GM21423 (cell line): ENCODE measurements at regions not wholly inside any gene's neighbourhood (a gene's known extent, or its start where the extent isn't known, plus 50 kb on each side); places are given as distances from the start of the nearest gene placed in this dataset.
A peak's percentile ranks its signal among the peaks of the same experiment; 100 is the strongest.
"Not testable (repeated sequence)": the region's sequence is repeated elsewhere in the genome, so short reads cannot be mapped to it uniquely, and the experiment has no call there.

Experiments used
- ATAC-seq: cut with Tn5 transposase; IDR thresholded peaks from one replicate; pipeline ENCODE4 v1.9.1; 2021; ENCODE audit warnings: mild to moderate bottlenecking, moderate library complexity; ENCODE audit not compliant: unreplicated experiment

DNA sequence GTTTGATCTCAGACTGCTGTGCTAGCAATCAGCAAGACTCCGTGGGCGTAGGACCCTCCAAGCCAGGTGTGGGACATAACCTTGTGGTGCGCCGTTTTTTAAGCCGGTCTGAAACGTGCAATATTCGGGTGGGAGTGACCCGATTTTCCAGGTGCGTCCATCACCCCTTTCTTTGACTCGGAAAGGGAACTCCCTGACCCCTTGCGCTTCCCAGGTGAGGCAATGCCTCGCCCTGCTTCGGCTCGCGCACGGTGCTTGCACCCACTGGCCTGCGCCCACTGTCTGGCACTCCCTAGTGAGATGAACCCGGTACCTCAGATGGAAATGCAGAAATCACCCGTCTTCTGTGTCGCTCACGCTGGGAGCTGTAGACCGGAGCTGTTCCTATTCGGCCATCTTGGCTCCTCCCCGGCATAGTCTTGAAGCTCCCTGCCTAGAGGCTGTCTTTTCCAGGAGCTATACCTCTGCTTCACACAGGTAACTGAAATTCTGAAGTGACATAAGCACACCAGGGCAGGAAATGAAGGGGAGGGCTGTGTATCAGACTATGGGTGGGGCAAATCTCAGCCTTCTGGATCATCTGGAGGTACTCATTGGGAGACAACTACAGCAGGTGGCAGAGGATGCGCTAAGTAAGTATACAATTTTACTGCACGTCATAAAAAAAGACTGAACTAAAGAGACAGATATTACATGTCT lies 252.1 kb upstream of the POT1 start:
- not testable (repeated sequence) for ATAC-seq

DNA sequence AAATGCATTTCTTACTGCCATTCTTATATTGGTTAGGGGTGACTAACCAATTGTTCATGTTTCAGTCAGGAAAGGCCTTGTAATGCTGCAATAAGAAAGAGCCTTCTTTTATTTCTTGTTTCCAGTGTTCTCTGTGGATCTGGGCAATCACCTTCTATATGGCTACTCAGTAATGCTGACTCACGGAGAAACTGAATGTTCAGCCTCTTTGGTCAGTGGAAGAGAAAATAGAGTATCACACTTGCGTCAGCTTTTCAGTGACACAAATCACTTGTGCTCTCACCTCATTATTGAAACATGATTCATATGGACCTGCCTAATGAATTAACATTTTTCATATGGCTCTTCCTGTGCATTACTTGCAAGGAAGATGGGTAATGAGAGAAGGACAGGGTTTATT lies 243.9 kb upstream of the POT1 start:
- ATAC-seq = no peak

DNA sequence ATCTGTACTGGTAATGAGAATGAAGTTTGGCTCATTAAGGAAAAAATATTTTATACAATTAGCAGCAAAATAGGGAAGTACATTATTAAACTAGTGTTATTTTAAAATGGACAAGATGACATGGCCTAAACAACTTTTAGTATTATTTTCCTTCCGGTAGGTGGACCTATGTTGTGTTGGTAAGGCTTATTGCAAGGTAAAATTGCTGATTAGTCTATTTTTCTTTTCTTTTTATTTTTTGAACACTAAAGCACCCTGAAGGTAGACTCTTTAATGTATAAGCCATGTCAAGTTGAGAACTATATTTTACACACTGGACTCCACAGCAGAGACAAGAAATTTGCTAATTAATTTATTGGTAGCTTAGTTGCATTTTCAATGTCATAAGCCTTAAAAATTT lies 239.5 kb upstream of the POT1 start:
- no peak for ATAC-seq

DNA sequence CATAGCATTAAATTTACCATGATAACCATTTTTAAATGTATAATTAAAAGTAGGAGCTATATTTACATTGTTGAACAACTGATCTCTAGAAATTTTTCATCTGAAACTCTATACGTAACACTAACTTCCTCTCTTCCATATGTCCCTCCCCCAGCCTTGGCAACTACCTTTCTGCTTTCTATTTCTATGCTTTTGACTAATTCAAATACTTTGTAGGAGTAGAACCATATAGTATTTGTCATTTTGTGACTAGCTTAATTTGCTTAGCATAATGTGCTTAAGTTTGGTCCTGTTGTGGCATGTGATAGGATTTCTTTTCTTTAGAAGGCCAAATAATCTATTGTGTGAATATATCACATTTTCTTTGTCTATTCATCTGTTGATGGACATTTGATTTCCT lies 225.3 kb upstream of the POT1 start:
- ATAC-seq = no peak

GRCh38 chr7:125149151-125149550 lies 219.5 kb upstream of the POT1 start:
- no peak for ATAC-seq

DNA sequence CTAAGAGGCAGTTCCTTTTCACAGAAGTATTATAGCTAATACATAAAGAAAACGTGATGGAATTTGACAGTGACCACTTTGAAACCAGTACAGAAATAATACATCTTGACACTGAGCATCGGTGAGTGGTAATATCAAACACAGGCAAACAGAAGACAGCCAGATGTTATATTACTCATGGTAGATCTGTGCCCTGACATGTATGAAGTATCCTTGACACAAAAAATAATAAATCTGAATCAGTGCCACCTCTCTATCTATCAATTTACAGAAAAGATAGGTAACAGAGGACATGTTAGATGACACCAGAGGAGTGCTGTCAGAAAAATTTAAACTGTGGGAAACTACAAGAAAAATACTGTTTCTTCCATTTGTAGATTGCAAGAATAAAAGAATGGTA lies 217.4 kb upstream of the POT1 start:
- no peak for ATAC-seq

- no peak for ATAC-seq
These were observed 207.3 kb upstream of the POT1 start for GRCh38 chr7:125136755-125137532.

GRCh38 chr7:125136341-125136740 lies 206.7 kb upstream of the POT1 start:
- no peak for ATAC-seq

GRCh38 chr7:125130173-125130572 lies 200.5 kb upstream of the POT1 start:
- no peak for ATAC-seq

DNA sequence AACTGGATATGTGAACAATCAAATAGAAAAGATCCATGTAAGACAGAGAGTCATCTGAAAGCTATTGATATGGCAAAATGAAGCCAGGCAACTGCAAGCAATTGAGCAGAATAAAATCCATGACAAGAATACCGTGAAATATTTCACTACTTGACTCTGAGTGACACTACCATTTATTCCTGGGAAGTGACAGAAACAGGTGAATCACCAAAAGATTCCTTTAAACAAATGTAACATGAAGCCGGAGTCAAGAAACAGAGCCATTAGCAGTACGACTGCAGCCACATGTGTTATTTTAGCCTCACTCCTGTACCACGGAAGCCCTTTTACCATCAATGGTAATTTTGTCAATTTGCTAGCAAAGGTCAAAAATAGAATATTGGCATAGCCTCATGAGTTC lies 197.7 kb upstream of the POT1 start:
- ATAC-seq = no peak

GRCh38 chr7:125126376-125126775 lies 196.8 kb upstream of the POT1 start:
- no peak for ATAC-seq

DNA sequence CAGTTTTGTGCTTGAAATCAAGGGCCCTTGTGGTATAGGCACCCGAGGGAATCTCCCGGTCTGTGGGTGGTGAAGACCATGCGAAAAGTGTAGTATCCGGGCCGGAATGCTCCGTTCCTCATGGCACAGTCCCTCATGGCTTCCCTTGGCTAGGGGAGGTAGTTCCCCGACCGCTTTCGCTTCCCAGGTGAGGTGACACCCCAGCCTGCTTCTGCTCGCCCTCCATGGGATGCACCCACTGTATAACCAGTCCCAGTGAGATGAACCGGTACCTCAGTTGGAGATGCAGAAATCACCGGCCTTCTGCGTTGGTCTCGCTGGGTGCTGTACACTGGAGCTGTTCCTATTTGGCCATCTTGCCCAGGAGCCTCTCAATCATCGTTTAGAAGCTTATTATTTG lies 195.7 kb upstream of the POT1 start:
- no peak for ATAC-seq

GRCh38 chr7:125122173-125122572 lies 192.5 kb upstream of the POT1 start:
- no peak for ATAC-seq

- no peak for ATAC-seq
These were observed 190.0 kb upstream of the POT1 start for GRCh38 chr7:125119559-125120115.

- ATAC-seq = no peak
These were observed 188.8 kb upstream of the POT1 start for GRCh38 chr7:125118444-125118843.

GRCh38 chr7:125112850-125113249 lies 183.2 kb upstream of the POT1 start:
- no peak for ATAC-seq

DNA sequence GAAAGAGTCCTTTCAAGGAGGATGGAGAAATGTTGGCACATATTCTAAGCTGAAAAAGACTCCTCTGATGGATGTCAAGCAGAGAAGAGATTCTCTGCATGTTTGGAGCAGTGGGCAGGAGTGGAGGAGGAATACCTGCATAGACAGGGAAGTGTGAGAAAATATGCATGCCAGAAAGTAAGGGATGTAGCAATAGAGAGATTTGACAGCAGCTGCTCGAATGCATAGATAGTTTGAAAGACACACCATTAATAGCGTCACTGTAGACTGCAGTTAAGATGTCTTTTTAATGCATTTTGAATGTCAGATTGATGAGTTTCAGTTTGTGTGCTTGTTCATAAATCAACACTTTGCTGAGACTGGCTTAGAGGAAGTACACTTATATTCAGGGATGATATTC lies 169.9 kb upstream of the POT1 start:
- no peak for ATAC-seq

DNA sequence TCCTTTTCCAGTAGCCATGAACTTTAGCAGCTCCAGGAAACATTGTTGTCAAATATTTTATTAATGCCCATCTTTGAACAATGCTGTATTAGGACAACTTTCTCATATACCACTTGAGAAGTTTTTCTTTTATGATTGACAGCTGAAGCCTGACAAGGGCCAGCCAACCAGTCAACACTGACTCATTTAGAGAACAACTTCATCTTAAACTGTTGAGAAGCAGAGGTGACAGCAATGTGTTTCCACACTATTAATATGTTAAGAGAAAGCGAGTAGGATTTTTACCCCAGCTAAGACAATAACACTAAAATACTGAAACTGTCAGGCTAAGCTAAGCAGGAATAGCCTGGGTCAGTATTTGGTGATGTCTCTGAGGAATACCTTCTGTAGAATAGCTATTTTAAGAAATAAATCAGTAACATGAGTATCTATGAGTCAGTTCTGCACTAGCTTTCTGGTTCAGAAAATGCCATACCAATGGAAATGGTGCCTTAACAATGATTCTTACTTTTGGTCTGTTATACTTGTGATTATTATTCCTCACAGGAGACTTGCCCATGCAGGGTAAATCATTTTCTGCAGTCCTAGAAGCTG lies 168.8 kb upstream of the POT1 start:
- peak; percentile 72 for ATAC-seq

- no peak for ATAC-seq
These were observed 161.0 kb upstream of the POT1 start for GRCh38 chr7:125090596-125090995.

GRCh38 chr7:125089171-125089570 lies 159.5 kb upstream of the POT1 start:
- ATAC-seq = no peak

GRCh38 chr7:125088555-125088954 lies 158.9 kb upstream of the POT1 start:
- ATAC-seq = no peak

GRCh38 chr7:125085084-125085483 lies 155.5 kb upstream of the POT1 start:
- no peak for ATAC-seq
